H1 (cell line): ENCODE measurements at regions not wholly inside any gene's neighbourhood (a gene's known extent, or its start where the extent isn't known, plus 50 kb on each side); places are given as distances from the start of the nearest gene placed in this dataset.

ENCODE experiments used
- CTCF ChIA-PET: fragments of 300-600 bp; sonication (Branson Sonifier 250); formaldehyde crosslinking; loops from one replicate; lab custom pipeline; 2021; ENCODE audit not compliant: partially characterized antibody; lab: Charles Lee
- POLR2A ChIA-PET: fragments of 300-600 bp; sonication (Branson Sonifier 250); formaldehyde crosslinking; loops from one replicate; lab custom pipeline; 2021; ENCODE audit warnings: inconsistent platforms; ENCODE audit not compliant: partially characterized antibody; lab: Charles Lee
- DNase-seq, 2 experiments: peaks; one replicate each; pipeline versions ENCODE4 v3.0.0 to v3.0.0-alpha.2; 2010 to 2022; ENCODE audit warnings: low spot score in 2 of 2, low read depth in 1 of 2, mixed read lengths in 1 of 2
- FAIRE-seq: peaks from 2 replicates; lab custom pipeline; 2011; peaks lifted over from hg19 to GRCh38; lab: Jason Lieb, UNC
- H2AFZ ChIP-seq: 2 replicates; pipeline ENCODE4 v1.8.1; 2012; ENCODE audit warnings: low read length, inconsistent platforms
- H2AK5ac ChIP-seq: 2 replicates; pipeline ENCODE4 v1.6.1; 2013; ENCODE audit warnings: low read depth, low read length
- H2BK120ac ChIP-seq: replicated peaks from 2 replicates; pipeline ENCODE3; 2013; ENCODE audit warnings: low read depth, low read length, inconsistent platforms
- H2BK12ac ChIP-seq: 2 replicates; pipeline ENCODE4 v1.6.1; 2013; ENCODE audit warnings: low read depth, low read length
- H2BK15ac ChIP-seq: 2 replicates; pipeline ENCODE4 v1.6.1; 2013; ENCODE audit warnings: low read length
- H2BK20ac ChIP-seq: 2 replicates; pipeline ENCODE4 v1.6.1; 2013; ENCODE audit warnings: low read length
- H2BK5ac ChIP-seq: 2 replicates; pipeline ENCODE4 v1.6.1; 2013; ENCODE audit warnings: low read depth, low read length
- H3K14ac ChIP-seq: 2 replicates; pipeline ENCODE4 v1.6.1; 2013; ENCODE audit warnings: inconsistent platforms; ENCODE audit not compliant: insufficient read length
- H3K18ac ChIP-seq: 2 replicates; pipeline ENCODE4 v1.6.1; 2013; ENCODE audit warnings: low read length; ENCODE audit errors: extremely low read depth
- H3K23ac ChIP-seq: 2 replicates; pipeline ENCODE4 v1.6.1; 2013; ENCODE audit warnings: inconsistent platforms; ENCODE audit not compliant: insufficient read length
- H3K23me2 ChIP-seq: 2 replicates; pipeline ENCODE4 v1.6.1; 2013; ENCODE audit warnings: low read depth, low read length
- H3K27ac ChIP-seq: 2 replicates; pipeline ENCODE4 v1.6.1; 2011; ENCODE audit warnings: low read depth, low read length, inconsistent platforms
- H3K27me3 ChIP-seq, 4 experiments: replicated peaks in 1 of 4; 1 replicate in 1 of 4; 2 replicates in 3 of 4; pipeline versions ENCODE4 v1.6.1 to v1.8.1; 2011 to 2013; ENCODE audit warnings: low read length in 3 of 4, mild to moderate bottlenecking in 3 of 4, inconsistent platforms in 2 of 4, mixed read lengths in 2 of 4, moderate library complexity in 1 of 4; ENCODE audit not compliant: control insufficient read depth in 3 of 4, insufficient read depth in 3 of 4; ENCODE audit errors: extremely low read depth in 1 of 4
- H3K36me3 ChIP-seq, 4 experiments: 2 replicates each; pipeline versions ENCODE4 v1.6.1 to v1.8.1; 2011 to 2013; ENCODE audit warnings: mild to moderate bottlenecking in 4 of 4, low read length in 3 of 4, moderate library complexity in 2 of 4, control low read depth in 1 of 4, inconsistent platforms in 1 of 4; ENCODE audit not compliant: insufficient read depth in 4 of 4, control insufficient read depth in 2 of 4
- H3K4ac ChIP-seq: replicated peaks from 2 replicates; pipeline ENCODE3; 2013; ENCODE audit warnings: low read length, low read depth, mixed read lengths, inconsistent platforms; ENCODE audit not compliant: insufficient read length
- H3K4me1 ChIP-seq, 4 experiments: replicated peaks in 1 of 4; 1 replicate in 1 of 4; 2 replicates in 3 of 4; pipeline versions ENCODE4 v1.6.1 to v1.8.1; 2011 to 2013; ENCODE audit warnings: low read length in 3 of 4, inconsistent platforms in 2 of 4, mixed read lengths in 1 of 4; ENCODE audit not compliant: insufficient read depth in 4 of 4, control insufficient read depth in 3 of 4
- H3K4me2 ChIP-seq, 2 experiments: 2 replicates each; pipeline versions ENCODE4 v1.6.1 to v1.8.1; 2011 to 2013; ENCODE audit warnings: low read depth in 2 of 2, low read length in 2 of 2, control low read depth in 1 of 2, inconsistent platforms in 1 of 2, mild to moderate bottlenecking in 1 of 2; ENCODE audit not compliant: insufficient read depth in 1 of 2
- H3K4me3 ChIP-seq, 4 experiments: fragments of 200-600, 300-600 bp in 1 of 4; sonication (generic), shearing (Covaris generic), sonication (Bioruptor Twin) in 1 of 4; 2 replicates each; pipeline versions ENCODE4 v1.5.1 to v1.8.1; 2011 to 2016; ENCODE audit warnings: low read length in 4 of 4, low read depth in 3 of 4, control low read depth in 2 of 4, inconsistent platforms in 2 of 4, mild to moderate bottlenecking in 2 of 4, mixed read lengths in 1 of 4, moderate library complexity in 1 of 4; ENCODE audit not compliant: insufficient read depth in 2 of 4; ENCODE audit errors: extremely low read depth in 1 of 4
- H3K56ac ChIP-seq: replicated peaks from 2 replicates; pipeline ENCODE3; 2013; ENCODE audit warnings: low read depth, mild to moderate bottlenecking, mixed read lengths, low read length, inconsistent platforms; ENCODE audit not compliant: insufficient read length
- H3K79me1 ChIP-seq: 2 replicates; pipeline ENCODE4 v1.6.1; 2013; ENCODE audit warnings: low read depth, low read length, control low read depth
- H3K79me2 ChIP-seq, 2 experiments: 2 replicates each; pipeline versions ENCODE4 v1.6.1 to v1.8.1; 2012 to 2013; ENCODE audit warnings: low read length in 2 of 2, mild to moderate bottlenecking in 2 of 2, inconsistent platforms in 1 of 2; ENCODE audit not compliant: insufficient read depth in 2 of 2, control insufficient read depth in 1 of 2
- H3K9ac ChIP-seq, 4 experiments: replicated peaks in 1 of 4; 1 replicate in 1 of 4; 2 replicates in 3 of 4; pipeline versions ENCODE4 v1.6.1 to v1.8.1; 2011 to 2013; ENCODE audit warnings: low read depth in 3 of 4, low read length in 3 of 4, control low read depth in 2 of 4, mild to moderate bottlenecking in 2 of 4, moderate library complexity in 2 of 4, inconsistent platforms in 1 of 4; ENCODE audit errors: extremely low read depth in 1 of 4
- H3K9me3 ChIP-seq, 2 experiments: 2 replicates each; pipeline versions ENCODE4 v1.6.1 to v1.8.1; 2012 to 2013; ENCODE audit warnings: mild to moderate bottlenecking in 2 of 2, moderate library complexity in 2 of 2, control low read depth in 1 of 2, inconsistent platforms in 1 of 2, low read depth in 1 of 2, low read length in 1 of 2, mixed read lengths in 1 of 2; ENCODE audit not compliant: insufficient read depth in 2 of 2
- H4K20me1 ChIP-seq, 2 experiments: replicated peaks in 1 of 2; 2 replicates each; pipeline versions ENCODE3 to v1.8.1; 2011 to 2013; ENCODE audit warnings: inconsistent platforms in 2 of 2, low read length in 2 of 2, mild to moderate bottlenecking in 1 of 2; ENCODE audit not compliant: insufficient read depth in 2 of 2, control insufficient read depth in 1 of 2
- H4K5ac ChIP-seq: 2 replicates; pipeline ENCODE4 v1.6.1; 2013; ENCODE audit warnings: low read length, low read depth, mixed read lengths, inconsistent platforms; ENCODE audit not compliant: insufficient read length
- H4K8ac ChIP-seq: 2 replicates; pipeline ENCODE4 v1.8.0; 2013; ENCODE audit warnings: mild to moderate bottlenecking, moderate library complexity, low read length, inconsistent platforms; ENCODE audit not compliant: insufficient read depth; ENCODE audit errors: extremely low read depth
- H4K91ac ChIP-seq: replicated peaks from 2 replicates; pipeline ENCODE3; 2013; ENCODE audit warnings: low read length, mixed read lengths, inconsistent platforms; ENCODE audit not compliant: insufficient read length
- ASH2L ChIP-seq: fragments of 200-600, 300-600 bp; sonication (generic); IDR thresholded peaks from one replicate; pipeline ENCODE4 v1.7.1; 2017; ENCODE audit warnings: low read length
- CBX5 ChIP-seq: fragments of 300-800, 300-1000 bp; sonication (generic); IDR thresholded peaks from 2 replicates; pipeline ENCODE4 v1.7.1; 2016; ENCODE audit warnings: antibody characterized with exemption, low read length, low read depth
- GABPA ChIP-seq: IDR thresholded peaks from 2 replicates; pipeline ENCODE4 v1.6.1; 2011; ENCODE audit warnings: mild to moderate bottlenecking, low read length, moderate library complexity, borderline replicate concordance; ENCODE audit not compliant: insufficient read depth
- NRF1 ChIP-seq: IDR thresholded peaks from 2 replicates; pipeline ENCODE4 v1.6.1; 2011; ENCODE audit warnings: mild to moderate bottlenecking, low read depth, low read length, improper control_type of control experiment
- PHF8 ChIP-seq: fragments of 200-600 bp; sonication (generic); conservative IDR thresholded peaks from 2 replicates; pipeline ENCODE4 v1.7.1; 2012; ENCODE audit warnings: low read depth, mild to moderate bottlenecking, inconsistent platforms, low read length, moderate library complexity
- SIN3A ChIP-seq, 2 experiments: IDR thresholded peaks in 1 of 2; conservative IDR thresholded peaks in 1 of 2; 2 replicates each; pipeline ENCODE4 v1.6.1; 2011 to 2012; ENCODE audit warnings: low read length in 2 of 2, improper control_type of control experiment in 1 of 2, low read depth in 1 of 2, mild to moderate bottlenecking in 1 of 2
- SUZ12 ChIP-seq: fragments of 200-600 bp; sonication (generic); IDR thresholded peaks from 2 replicates; pipeline ENCODE4 v1.6.1; 2012; ENCODE audit warnings: mild to moderate bottlenecking, inconsistent platforms, low read length, moderate library complexity, mixed read lengths
- WGBS, 2 experiments: shearing (Covaris generic) in 1 of 2; methylation state at CpG; one replicate each; pipeline versions ENCODE4 v1.1.6 to v1.1.7; 2013 to 2015; ENCODE audit warnings: low lambda C conversion rate in 2 of 2, mixed read lengths in 2 of 2, inconsistent platforms in 1 of 2, low coverage in 1 of 2, missing lambda C conversion rate in 1 of 2; ENCODE audit not compliant: insufficient replicate concordance in 2 of 2, insufficient coverage in 1 of 2, insufficient read length in 1 of 2; ENCODE audit errors: extremely low coverage in 1 of 2, missing lambda C conversion rate in 1 of 2; 5-methylcytosine and 5-hydroxymethylcytosine counted together

GRCh38 chr2:183495589-183496267, 371.5 kb downstream of the NUP35 start:
- ChIA-PET POLR2A (no interaction called here), CTCF (interaction anchor here (0.7 to 1.6 kb wide), 2 partner anchors 10 to 247 kb away, joined by 3 read pairs; no protein-coding TSS in a partner anchor)
- no peak overlapping the region for H2BK120ac ChIP-seq
- no peaks in the 10 kb centered on the region for H3K27me3 ChIP-seq
- H3K79me2 ChIP-seq, result no peaks in the 10 kb centered on the region
- H4K91ac ChIP-seq, result no peak overlapping the region
- no peaks in the 10 kb centered on the region for H3K79me1 ChIP-seq
- no peak overlapping the region for H2BK20ac ChIP-seq
- no peak overlapping the region for H3K14ac ChIP-seq
- H4K20me1 ChIP-seq, result no peaks in the 10 kb centered on the region
- H2AK5ac ChIP-seq, result no peak overlapping the region
- FAIRE-seq (no peak), DNase-seq (no peak)
- no peak overlapping the region for H3K23ac ChIP-seq
- 74% methylated on average over 3 of the region's 3 CpGs; no CpG with 5 or more reads in 1 of the 2 experiments for WGBS, 2 experiments
- H3K4ac ChIP-seq, result no peak overlapping the region
- H4K5ac ChIP-seq, result no peak overlapping the region
- H3K9me3 ChIP-seq, result no peaks in the 10 kb centered on the region
- H2BK12ac ChIP-seq, result no peak overlapping the region
- H2BK5ac ChIP-seq, result no peak overlapping the region
- H3K27ac ChIP-seq, result no peak overlapping the region
- H3K4me2 ChIP-seq, result no peak overlapping the region
- H2BK15ac ChIP-seq, result no peak overlapping the region
- H3K36me3 ChIP-seq, result no peaks in the 10 kb centered on the region
- H3K4me1 ChIP-seq, result peaks cover 0 to 5% (median 2%) of the 10 kb centered on the region in 4 experiments; a peak in 2 of 7 replicates
- H3K4me3 ChIP-seq, result no peak overlapping the region
- no peak overlapping the region for H4K8ac ChIP-seq
- no peak overlapping the region for H3K18ac ChIP-seq
- no peak overlapping the region for H3K9ac ChIP-seq
- H2AFZ ChIP-seq, result no peak overlapping the region
- H3K56ac ChIP-seq, result no peak overlapping the region
- no peaks in the 10 kb centered on the region for H3K23me2 ChIP-seq
- TF ChIP-seq SUZ12 (no peak), GABPA (no peak), ASH2L (no peak), CBX5 (no peak), SIN3A (conservative IDR thresholded peaks at IDR 0.05 in 1 of 2, IDR thresholded peaks at IDR 0.05 in 1 of 2; ENCODE audit: low read depth in 1 of 2, low read length in 2 of 2) (no peak), NRF1 (no peak), PHF8 (no peak)
